Activated T-cell treated with anti-CD3 and anti-CD28 coated beads for 4 hours (primary cell): ENCODE measurements at regions not wholly inside any gene's neighbourhood (a gene's known extent, or its start where the extent isn't known, plus 50 kb on each side); places are given as distances from the start of the nearest gene placed in this dataset.
A peak's percentile ranks its signal among the peaks of the same experiment; 100 is the strongest.
"Not testable (repeated sequence)": the region's sequence is repeated elsewhere in the genome, so short reads cannot be mapped to it uniquely, and the experiment has no call there.

Experiments
- DNase-seq: peaks from one replicate; pipeline ENCODE4 v3.0.0-alpha.2; 2020

GRCh38 chr2:105567996-105568494 lies 169.2 kb upstream of the FHL2 start:
- no peak for DNase-seq

GRCh38 chr2:105563000-105563719 lies 164.3 kb upstream of the FHL2 start:
- DNase-seq: no peak

GRCh38 chr2:105561401-105561800 lies 162.6 kb upstream of the FHL2 start:
- DNase-seq: no peak

GRCh38 chr2:105560157-105560556 lies 161.3 kb upstream of the FHL2 start:
- no peak for DNase-seq

GRCh38 chr2:105557021-105557920 lies 158.4 kb upstream of the FHL2 start:
- no peak for DNase-seq

- no peak for DNase-seq
Measured at GRCh38 chr2:105556366-105556765, 157.5 kb upstream of the FHL2 start.

- DNase-seq: no peak
Measured at GRCh38 chr2:105554235-105554634, 155.4 kb upstream of the FHL2 start.

- DNase-seq: no peak
Measured at GRCh38 chr2:105553538-105554196, 154.8 kb upstream of the FHL2 start.

GRCh38 chr2:105546628-105546974 lies 147.8 kb upstream of the FHL2 start:
- DNase-seq: no peak

- DNase-seq: peak; percentile 54
Measured at GRCh38 chr2:105545730-105546627, 147.1 kb upstream of the FHL2 start.

- no peak for DNase-seq
Measured at GRCh38 chr2:105544591-105545377, 145.9 kb upstream of the FHL2 start.

- no peak for DNase-seq
Measured at GRCh38 chr2:105541189-105542050, 142.6 kb upstream of the FHL2 start.

- no peak for DNase-seq
Measured at GRCh38 chr2:105540642-105541041, 141.8 kb upstream of the FHL2 start.

- DNase-seq: no peak
Measured at GRCh38 chr2:105539331-105539730, 140.5 kb upstream of the FHL2 start.

- DNase-seq: no peak
Measured at GRCh38 chr2:105538840-105539239, 140.0 kb upstream of the FHL2 start.

GRCh38 chr2:105537920-105538319 lies 139.1 kb upstream of the FHL2 start:
- no peak for DNase-seq

- no peak for DNase-seq
Measured at GRCh38 chr2:105537466-105537865, 138.6 kb upstream of the FHL2 start.

GRCh38 chr2:105536175-105536574 lies 137.3 kb upstream of the FHL2 start:
- no peak for DNase-seq

- not testable (repeated sequence) for DNase-seq
Measured at GRCh38 chr2:105529258-105529657, 130.4 kb upstream of the FHL2 start.
